Stomach (tissue), 8 donors: ENCODE measurements at regions not wholly inside any gene's neighbourhood (a gene's known extent, or its start where the extent isn't known, plus 50 kb on each side); places are given as distances from the start of the nearest gene placed in this dataset.
A peak's percentile ranks its signal among the peaks of the same experiment; 100 is the strongest.

Source experiments
- DNase-seq, 2 donors: peaks; one replicate each; pipeline versions ENCODE4 v3.0.0 to v3.0.0-alpha.2; 2013 to 2019
- H3K27ac ChIP-seq, 5 donors: fragments of 200-600 bp in 4 of 5; sonication (generic) in 4 of 5; one replicate each; pipeline ENCODE4 v1.5.1; 2013 to 2019; ENCODE audit warnings: mild to moderate bottlenecking in 1 of 5, moderate library complexity in 1 of 5
- H3K27me3 ChIP-seq, 3 donors: fragments of 200-600 bp; sonication (generic); one replicate each; pipeline ENCODE4 v1.5.1; 2017 to 2019; ENCODE audit warnings: mixed run types in 1 of 3
- H3K36me3 ChIP-seq, 4 donors: fragments of 200-600 bp; sonication (generic); 1 replicate in 3 of 4; 2 replicates in 1 of 4; pipeline ENCODE4 v1.5.1; 2016 to 2019
- H3K4me1 ChIP-seq, 4 donors: fragments of 200-600 bp; sonication (generic); one replicate each; pipeline ENCODE4 v1.5.1; 2016 to 2019
- H3K4me3 ChIP-seq, 4 donors: fragments of 200-600 bp; sonication (generic) in 3 of 4; one replicate each; pipeline ENCODE4 v1.5.1; 2016 to 2019; ENCODE audit warnings: mild to moderate bottlenecking in 1 of 4
- H3K9me3 ChIP-seq, 4 donors: fragments of 200-600 bp; sonication (generic); one replicate each; pipeline ENCODE4 v1.5.1; 2016 to 2019
- CTCF ChIP-seq, 7 experiments: fragments of 450-650 bp in 4 of 7; fragments of 200-600 bp in 3 of 7; sonication (generic) in 3 of 7; IDR thresholded peaks; one replicate each; pipeline ENCODE4 v1.5.1; 2016 to 2019; ENCODE audit warnings: antibody characterized with exemption in 7 of 7, control low read depth in 2 of 7, mild to moderate bottlenecking in 1 of 7
- EP300 ChIP-seq: sonication (generic); formaldehyde crosslinking; IDR thresholded peaks from one replicate; pipeline ENCODE4 v1.6.1; 2017; ENCODE audit warnings: antibody characterized with exemption
- POLR2A ChIP-seq, 4 donors: fragments of 450-650 bp; IDR thresholded peaks; one replicate each; pipeline ENCODE4 v1.6.1; 2016; ENCODE audit warnings: antibody characterized with exemption in 4 of 4, control low read depth in 2 of 4, mild to moderate bottlenecking in 1 of 4, moderate library complexity in 1 of 4
- POLR2AphosphoS5 ChIP-seq, 3 donors: sonication (generic); formaldehyde crosslinking; IDR thresholded peaks; one replicate each; pipeline ENCODE4 v1.6.1; 2016; ENCODE audit warnings: antibody characterized with exemption in 3 of 3
- WGBS, 5 donors: extraction: QIAGEN DNeasy Blood & Tissue Kit in 3 of 5; methylation state at CpG; one replicate each; pipeline versions ENCODE4 v1.1.5 to v1.1.7; 2013 to 2018; 5-methylcytosine and 5-hydroxymethylcytosine counted together
- intact Hi-C: fragments of 100-400 bp; cut with DNase I; formaldehyde crosslinking; loops from one replicate; pipeline ENCODE4 v1.15.1; 2023; ENCODE audit warnings: low total_unique reads
- donor health status: healthy with polysubstance abuse.
- donor health status: Bipolar disorder and iron deficiency.
- donor health status: healthy.

- no peaks in the 10 kb centered on the region for H3K27me3 ChIP-seq
- H3K4me3 ChIP-seq: no peak overlapping the region
- TF ChIP-seq EP300: no peak
- intact Hi-C loops: no loop called here
- DNase-seq: no peak
- no peak overlapping the region for H3K27ac ChIP-seq
- 86 to 93% (median 89%) methylated on average over 4 of the region's 4 CpGs for WGBS, 5 donors
- peaks cover 0 to 5% (median 2%) of the 10 kb centered on the region in 4 donors for H3K9me3 ChIP-seq
- peaks cover 0 to 9% (median 0%) of the 10 kb centered on the region in 4 donors for H3K4me1 ChIP-seq
- no peaks in the 10 kb centered on the region for H3K36me3 ChIP-seq
Measured at GRCh38 chr13:33489563-33489962, 204.0 kb upstream of the STARD13 start.

GRCh38 chr13:33490461-33491327 lies 205.1 kb upstream of the STARD13 start:
- Histone ChIP-seq H3K4me1 (peaks cover 0 to 16% (median 2%) of the 10 kb centered on the region in 4 donors), H3K27me3 (no peaks in the 10 kb centered on the region), H3K36me3 (no peaks in the 10 kb centered on the region), H3K27ac (no peak overlapping the region), H3K9me3 (no peaks in the 10 kb centered on the region), H3K4me3 (no peak overlapping the region)
- DNase-seq: peak in 1 of 2 donors; percentile 15
- intact Hi-C loops: no loop called here
- TF ChIP-seq POLR2AphosphoS5 (IDR thresholded peaks at IDR 0.05) (no peak), POLR2A (IDR thresholded peaks at IDR 0.05) (no peak), CTCF (IDR thresholded peaks at IDR 0.05) (no peak), EP300 (no peak)
- WGBS, 5 donors: 78 to 90% (median 88%) methylated on average over 17 of the region's 17 CpGs

- Histone ChIP-seq H3K4me3 (no peak overlapping the region), H3K4me1 (peaks cover 0 to 16% (median 9%) of the 10 kb centered on the region in 4 donors), H3K36me3 (no peaks in the 10 kb centered on the region), H3K27me3 (no peaks in the 10 kb centered on the region), H3K9me3 (no peaks in the 10 kb centered on the region), H3K27ac (no peak overlapping the region)
- intact Hi-C loops: no loop called here
- no peak for TF ChIP-seq POLR2A (IDR thresholded peaks at IDR 0.05)
- TF ChIP-seq EP300: no peak
- TF ChIP-seq CTCF (IDR thresholded peaks at IDR 0.05): no peak
- TF ChIP-seq POLR2AphosphoS5 (IDR thresholded peaks at IDR 0.05): no peak
- 69 to 96% (median 92%) methylated on average over 6 of the region's 6 CpGs for WGBS, 5 donors
- DNase-seq: no peak
Measured at GRCh38 chr13:33493672-33494365, 208.3 kb upstream of the STARD13 start.

GRCh38 chr13:33494596-33495204 lies 209.1 kb upstream of the STARD13 start:
- intact Hi-C loops: no loop called here
- Histone ChIP-seq H3K4me1 (peaks cover 0 to 16% (median 9%) of the 10 kb centered on the region in 4 donors), H3K27ac (peak overlapping the region in 2 of 5 donors; percentile 0 to 37), H3K4me3 (no peak overlapping the region), H3K9me3 (no peaks in the 10 kb centered on the region), H3K36me3 (no peaks in the 10 kb centered on the region), H3K27me3 (no peaks in the 10 kb centered on the region)
- TF ChIP-seq POLR2AphosphoS5 (IDR thresholded peaks at IDR 0.05) (peak in 1 of 3 donors; percentile 50), EP300 (no peak)
- 46 to 68% (median 54%) methylated on average over 4 of the region's 4 CpGs for WGBS, 5 donors
- DNase-seq: peak in 1 of 2 donors; percentile 78

GRCh38 chr13:33496336-33496735 lies 210.8 kb upstream of the STARD13 start:
- no peak overlapping the region for H3K27ac ChIP-seq
- TF ChIP-seq CTCF (IDR thresholded peaks at IDR 0.05) (no peak), POLR2A (IDR thresholded peaks at IDR 0.05) (no peak), EP300 (no peak), POLR2AphosphoS5 (IDR thresholded peaks at IDR 0.05) (no peak)
- no peak overlapping the region for H3K4me3 ChIP-seq
- no peak for DNase-seq
- no peaks in the 10 kb centered on the region for H3K9me3 ChIP-seq
- peaks cover 0 to 16% (median 9%) of the 10 kb centered on the region in 4 donors for H3K4me1 ChIP-seq
- no peaks in the 10 kb centered on the region for H3K27me3 ChIP-seq
- no peaks in the 10 kb centered on the region for H3K36me3 ChIP-seq
- intact Hi-C loops: no loop called here
